OCI-LY1 (cell line): ENCODE measurements at regions not wholly inside any gene's neighbourhood (a gene's known extent, or its start where the extent isn't known, plus 50 kb on each side); places are given as distances from the start of the nearest gene placed in this dataset.

Experiments used
- EZH2 ChIP-seq: fragments of 200-600 bp; sonication (generic), shearing (Covaris generic); IDR thresholded peaks from 2 replicates; pipeline ENCODE4 v1.8.0; 2017; ENCODE audit warnings: borderline replicate concordance, mixed run types, mild to moderate bottlenecking, antibody characterized with exemption, low read length, moderate library complexity, mixed read lengths
- TF ChIP-seq, protein P1 (sequence below): fragments of 200-600 bp; sonication (generic), shearing (Covaris generic); IDR thresholded peaks from 2 replicates; pipeline ENCODE4 v1.5.1; 2017; ENCODE audit warnings: mild to moderate bottlenecking, antibody characterized with exemption, low read length, moderate library complexity, mixed read lengths

DNA sequence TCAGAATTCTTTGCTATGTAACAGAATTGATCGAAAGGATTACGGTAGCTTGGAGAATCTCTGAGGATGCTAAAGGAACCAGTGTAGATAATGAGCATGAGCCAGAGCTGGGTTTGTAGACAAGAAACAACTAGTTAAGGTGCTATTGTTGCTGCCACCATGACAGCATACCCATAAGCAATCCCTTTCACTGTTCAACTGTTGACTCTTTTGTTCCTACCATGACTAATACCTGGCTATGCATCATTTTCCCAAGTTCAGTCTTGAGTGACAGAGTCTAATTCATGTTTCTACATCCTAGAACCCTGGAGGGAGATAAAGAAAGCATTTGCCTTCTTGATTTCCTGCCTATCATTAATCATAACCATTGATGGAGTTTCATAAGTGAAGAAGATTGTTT lies 600.3 kb downstream of the OTOL1 start:
- no peak for TF ChIP-seq EZH2
- TF ChIP-seq, protein P1, sequence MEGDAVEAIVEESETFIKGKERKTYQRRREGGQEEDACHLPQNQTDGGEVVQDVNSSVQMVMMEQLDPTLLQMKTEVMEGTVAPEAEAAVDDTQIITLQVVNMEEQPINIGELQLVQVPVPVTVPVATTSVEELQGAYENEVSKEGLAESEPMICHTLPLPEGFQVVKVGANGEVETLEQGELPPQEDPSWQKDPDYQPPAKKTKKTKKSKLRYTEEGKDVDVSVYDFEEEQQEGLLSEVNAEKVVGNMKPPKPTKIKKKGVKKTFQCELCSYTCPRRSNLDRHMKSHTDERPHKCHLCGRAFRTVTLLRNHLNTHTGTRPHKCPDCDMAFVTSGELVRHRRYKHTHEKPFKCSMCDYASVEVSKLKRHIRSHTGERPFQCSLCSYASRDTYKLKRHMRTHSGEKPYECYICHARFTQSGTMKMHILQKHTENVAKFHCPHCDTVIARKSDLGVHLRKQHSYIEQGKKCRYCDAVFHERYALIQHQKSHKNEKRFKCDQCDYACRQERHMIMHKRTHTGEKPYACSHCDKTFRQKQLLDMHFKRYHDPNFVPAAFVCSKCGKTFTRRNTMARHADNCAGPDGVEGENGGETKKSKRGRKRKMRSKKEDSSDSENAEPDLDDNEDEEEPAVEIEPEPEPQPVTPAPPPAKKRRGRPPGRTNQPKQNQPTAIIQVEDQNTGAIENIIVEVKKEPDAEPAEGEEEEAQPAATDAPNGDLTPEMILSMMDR: no peak
